A673 (cell line): ENCODE measurements at regions not wholly inside any gene's neighbourhood (a gene's known extent, or its start where the extent isn't known, plus 50 kb on each side); places are given as distances from the start of the nearest gene placed in this dataset.

Source experiments
- CTCF ChIP-seq: fragments of 300-800, 200-600 bp; sonication (generic); conservative IDR thresholded peaks from 2 replicates; pipeline ENCODE4 v1.5.1; 2017; ENCODE audit warnings: low read depth, mild to moderate bottlenecking, antibody characterized with exemption, low read length, moderate library complexity, mixed read lengths
- EZH2 ChIP-seq: fragments of 200-600 bp; sonication (generic); IDR thresholded peaks from 2 replicates; pipeline ENCODE4 v1.6.1; 2017; ENCODE audit warnings: borderline replicate concordance, low read depth, mild to moderate bottlenecking, mixed read lengths, antibody characterized with exemption, low read length; ENCODE audit not compliant: poor library complexity, severe bottlenecking

DNA sequence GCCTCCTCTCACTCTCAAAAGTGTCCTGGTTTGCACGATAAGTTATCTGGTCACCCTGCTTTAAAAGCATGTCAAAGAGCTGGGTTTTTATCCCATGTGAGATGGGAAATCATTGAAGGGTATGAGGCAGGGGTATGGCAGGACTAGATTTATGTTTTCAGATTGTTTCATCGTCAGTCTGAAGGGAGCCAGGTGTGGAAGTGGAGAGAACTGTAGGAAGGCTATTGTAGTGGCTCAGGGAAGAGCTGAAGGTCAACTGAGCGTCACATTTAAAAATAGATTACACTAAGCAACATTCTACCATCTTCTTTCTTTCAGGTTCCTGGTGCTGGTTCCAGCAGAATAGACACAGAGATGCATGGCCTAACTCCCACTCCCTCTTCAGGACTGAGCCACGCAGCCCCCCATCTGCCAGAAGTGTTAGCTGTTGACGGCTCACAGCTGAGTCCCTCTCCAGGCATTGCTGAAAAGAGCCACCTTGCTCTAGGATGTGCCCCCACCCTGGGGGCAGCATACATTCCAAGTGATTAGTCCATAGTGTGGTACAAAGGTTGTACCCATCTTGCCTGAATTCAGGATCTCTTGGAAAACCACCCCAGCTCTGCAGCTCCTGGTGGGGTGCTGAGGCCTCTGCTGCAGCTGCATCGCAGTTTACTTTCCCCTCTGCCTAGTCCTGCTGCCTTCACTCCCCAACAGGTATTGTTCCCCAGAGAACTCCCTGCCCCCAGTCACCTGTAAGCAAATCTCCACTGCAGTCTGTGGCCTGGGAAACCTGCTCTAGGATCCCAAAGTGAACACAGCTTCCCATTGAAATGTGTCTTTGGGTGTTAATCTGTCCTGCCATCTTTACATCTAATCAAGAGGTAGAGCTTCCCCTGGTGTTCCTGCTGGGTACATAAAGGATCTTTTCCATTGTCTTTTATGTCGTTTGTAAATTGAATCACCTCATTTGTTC is 79.5 kb upstream of the KLF7 start:
- TF ChIP-seq CTCF (no peak), EZH2 (no peak)
